ENCODE measurements at regions not wholly inside any gene's neighbourhood (a gene's known extent, or its start where the extent isn't known, plus 50 kb on each side); places are given as distances from the start of the nearest gene placed in this dataset.

DNA sequence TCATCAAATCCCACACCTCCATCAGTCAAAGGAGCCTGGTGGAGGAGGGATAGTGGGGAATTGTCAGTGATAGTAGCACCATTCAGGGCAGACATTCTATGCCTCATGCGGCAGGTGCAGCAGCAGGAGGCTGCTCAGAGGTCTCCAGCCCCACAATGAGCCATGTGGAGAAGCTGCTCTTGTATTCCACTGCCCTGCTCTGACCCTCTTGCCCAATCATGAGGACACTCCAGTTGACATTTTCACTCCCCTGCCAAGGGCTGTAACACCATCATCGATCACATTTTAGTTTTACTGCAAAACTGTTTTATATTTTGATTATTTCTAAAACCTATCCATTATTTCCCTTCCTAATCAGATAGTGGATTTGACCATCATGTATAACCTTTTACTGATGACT is 487.6 kb upstream of the KLHL29 start:
- no peak for DNase-seq (ENCODE audit: low spot score)

DNA sequence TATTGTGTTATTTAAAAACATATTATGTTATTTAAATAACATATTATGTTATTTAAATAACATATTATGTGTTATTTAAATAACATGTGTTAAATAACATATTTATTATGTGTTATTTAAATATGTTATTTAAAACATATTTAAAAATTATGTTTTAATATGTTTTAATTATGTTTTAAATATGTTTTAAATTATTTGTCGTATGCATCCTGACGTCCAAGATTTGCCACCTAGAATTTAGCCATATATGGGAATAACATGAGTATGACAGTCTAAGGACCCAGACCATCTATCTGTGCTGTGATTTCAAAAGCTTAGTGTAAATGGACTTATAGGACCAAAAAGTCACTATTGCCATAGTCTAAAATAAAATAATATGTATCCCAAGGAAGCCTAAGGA is 484.3 kb upstream of the KLHL29 start:
- no peak for DNase-seq (ENCODE audit: low spot score)

DNA sequence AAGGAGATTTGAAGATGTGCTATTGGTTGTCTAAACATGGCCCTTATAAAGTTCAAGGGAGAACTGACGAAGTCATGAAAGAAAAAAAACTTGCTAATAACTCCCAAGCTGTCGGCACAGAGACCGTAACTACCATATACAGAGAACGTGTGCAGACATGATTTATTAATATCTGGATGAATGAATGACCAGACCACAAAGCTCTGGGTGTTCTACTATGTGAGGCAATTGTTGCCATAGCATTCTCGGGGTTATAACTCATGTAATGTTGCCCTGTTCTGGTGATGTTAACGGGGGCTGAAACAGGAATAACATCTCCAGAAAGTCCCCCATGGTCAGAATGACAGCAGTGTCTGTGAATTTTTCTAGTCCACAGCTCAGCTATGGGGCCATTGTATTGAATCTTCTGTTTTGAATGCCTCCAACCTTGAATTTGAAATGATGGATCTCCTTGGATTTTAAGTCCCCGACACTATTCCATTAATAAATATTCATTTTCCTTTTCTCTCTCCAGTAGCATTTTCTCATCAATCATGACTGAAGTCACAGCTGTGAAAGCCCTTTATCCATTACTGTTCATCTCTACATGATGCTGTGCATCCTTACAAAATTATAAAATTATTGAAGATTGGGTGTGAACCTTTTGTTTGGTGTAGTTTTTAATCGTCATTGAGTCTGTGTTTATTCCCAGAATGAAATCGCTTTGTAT is 483.4 kb upstream of the KLHL29 start:
- no peak for DNase-seq (ENCODE audit: low spot score)

DNA sequence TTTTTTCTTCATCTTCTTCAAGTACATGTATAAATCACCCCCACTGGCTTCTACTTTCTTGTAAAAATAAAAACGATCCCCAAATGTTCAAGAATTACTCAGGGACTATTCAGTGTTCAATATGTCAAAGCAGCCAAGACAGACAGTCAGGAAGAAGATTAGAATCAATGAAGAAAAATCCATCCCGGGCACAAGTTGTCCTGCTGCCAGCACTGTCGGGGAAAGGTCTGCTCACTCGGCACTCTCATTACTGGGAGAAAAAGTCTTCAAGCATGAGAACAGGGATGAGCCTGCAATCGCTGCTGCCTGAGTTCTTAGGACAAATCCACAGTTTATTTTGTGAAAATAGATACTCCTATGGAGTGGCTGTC is 482.8 kb upstream of the KLHL29 start:
- no peak for DNase-seq (ENCODE audit: low spot score)

DNA sequence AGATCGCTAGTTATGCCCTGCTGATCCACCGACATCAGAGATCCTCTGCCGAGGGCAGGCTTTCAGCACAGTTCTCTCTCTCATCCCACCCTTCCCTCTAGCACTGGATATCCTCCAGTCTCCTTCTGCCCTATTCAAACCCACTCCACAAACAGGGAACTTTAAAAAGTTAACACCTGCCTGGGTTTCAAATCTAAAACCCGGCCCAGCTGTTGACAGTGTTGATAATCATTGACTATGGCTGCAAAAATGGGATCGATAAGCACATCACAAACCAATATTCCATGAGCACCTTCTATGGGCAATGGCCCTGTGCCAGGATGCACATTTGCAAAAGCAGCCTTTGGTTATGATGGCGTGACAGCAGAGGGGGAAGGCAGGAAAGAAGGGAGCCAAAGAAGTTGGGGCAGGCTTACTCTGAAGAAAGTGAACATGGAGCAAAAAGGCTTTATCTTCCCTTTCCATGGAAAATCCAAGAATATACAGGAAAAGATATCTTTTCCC is 482.3 kb upstream of the KLHL29 start:
- no peak for DNase-seq (ENCODE audit: low spot score)

DNA sequence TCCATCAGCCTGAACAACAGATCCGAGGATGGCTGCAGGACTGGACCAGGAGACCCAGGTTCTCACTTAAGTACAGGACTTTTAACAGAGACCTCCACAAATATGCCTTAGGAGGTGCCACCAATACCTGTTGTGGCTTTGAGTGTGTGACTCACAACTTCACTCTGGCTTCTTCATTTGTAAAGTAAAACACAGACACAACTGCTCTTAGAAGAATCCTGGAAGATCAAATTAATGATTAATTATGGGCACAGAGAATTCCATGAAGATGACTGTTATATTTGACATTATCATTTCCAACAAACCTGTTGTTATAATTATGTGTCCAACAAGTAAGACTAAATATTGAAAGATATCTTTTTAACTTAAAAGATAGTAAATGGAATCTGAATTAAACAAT is 481.4 kb upstream of the KLHL29 start:
- DNase-seq (ENCODE audit: low spot score) = no peak

DNA sequence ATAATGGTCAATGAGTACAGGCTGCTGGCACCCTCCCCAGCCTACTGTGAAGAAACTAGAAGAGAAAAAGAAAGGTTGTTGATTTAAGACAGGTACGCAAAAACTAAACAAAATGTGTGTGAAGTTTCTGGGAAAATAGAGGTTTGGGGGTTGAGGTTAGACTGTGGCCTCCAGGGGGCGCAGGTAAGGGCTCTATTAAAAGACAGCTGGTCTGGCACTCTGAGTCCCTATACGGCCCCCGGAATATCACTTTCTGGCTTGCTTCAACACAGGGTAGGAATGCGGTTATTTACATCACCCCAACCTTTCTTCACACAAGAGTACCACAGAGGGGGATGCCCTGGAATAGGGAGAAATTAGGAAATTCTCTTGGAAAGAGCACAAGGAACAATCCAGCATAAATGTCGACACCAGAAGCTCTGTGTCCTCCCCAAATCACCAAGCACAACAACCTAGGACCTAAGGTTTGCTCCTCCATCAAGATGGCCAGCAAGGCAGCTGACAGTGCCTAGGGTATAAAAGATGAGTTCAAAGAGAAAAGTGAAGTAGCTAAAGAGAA is 480.8 kb upstream of the KLHL29 start:
- no peak for DNase-seq (ENCODE audit: low spot score)

DNA sequence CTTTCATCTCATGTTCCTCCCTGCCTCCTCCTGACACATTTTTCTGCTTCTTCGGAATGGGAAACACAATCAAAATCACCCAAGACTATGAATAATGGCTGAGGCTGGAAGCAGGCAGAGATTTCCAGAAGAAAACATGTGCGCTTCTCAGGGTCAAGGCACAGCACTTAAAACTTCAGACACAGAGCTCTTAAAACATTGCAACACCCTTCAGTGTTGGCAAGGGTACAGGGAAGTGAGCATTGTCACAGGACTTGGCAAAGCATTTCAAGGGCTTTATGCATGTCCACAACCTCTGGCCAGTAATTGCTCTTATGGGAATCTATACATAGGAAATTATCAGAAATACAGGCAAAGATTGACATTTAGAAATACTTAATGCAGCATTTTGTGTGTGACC is 477.6 kb upstream of the KLHL29 start:
- no peak for DNase-seq (ENCODE audit: low spot score)

DNA sequence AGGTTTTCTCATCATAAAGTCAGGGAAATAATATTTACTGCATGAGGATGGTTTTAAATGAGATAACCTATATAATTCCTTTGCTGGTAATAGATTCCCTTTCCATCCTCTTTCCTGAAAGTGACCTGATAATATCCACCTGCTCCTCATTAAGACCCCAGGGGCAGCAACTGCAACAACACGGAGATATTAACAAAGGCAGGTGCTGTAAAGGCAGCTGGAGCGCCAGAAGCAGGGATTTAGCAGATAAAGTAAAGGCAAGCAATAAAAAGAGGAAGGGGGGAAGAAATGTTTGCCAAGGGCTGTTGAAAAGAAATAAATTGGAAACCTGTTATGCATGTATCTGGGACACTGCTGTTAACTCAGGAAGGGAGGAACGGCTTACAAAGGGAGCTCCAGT is 472.6 kb upstream of the KLHL29 start:
- no peak for DNase-seq (ENCODE audit: low spot score)

DNA sequence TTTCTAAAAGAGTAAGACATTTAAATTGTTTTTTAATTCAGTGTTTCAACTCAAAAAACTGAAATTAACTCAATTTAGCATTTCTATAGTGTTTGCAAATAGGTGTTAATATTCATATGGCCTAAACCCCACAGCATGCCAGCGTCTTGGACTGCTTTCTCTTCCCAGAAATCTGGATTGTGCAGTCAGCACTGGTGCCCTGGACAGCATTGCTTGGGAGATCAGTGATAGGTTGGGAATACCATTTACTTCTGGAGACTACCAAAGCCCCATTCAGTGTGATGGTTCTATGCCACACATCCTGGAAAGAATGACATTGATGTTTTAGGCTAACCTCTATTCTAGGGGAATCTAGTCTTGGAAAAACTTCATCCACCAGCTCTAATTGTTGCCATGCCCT is 455.0 kb upstream of the KLHL29 start:
- no peak for DNase-seq (ENCODE audit: low spot score)

DNA sequence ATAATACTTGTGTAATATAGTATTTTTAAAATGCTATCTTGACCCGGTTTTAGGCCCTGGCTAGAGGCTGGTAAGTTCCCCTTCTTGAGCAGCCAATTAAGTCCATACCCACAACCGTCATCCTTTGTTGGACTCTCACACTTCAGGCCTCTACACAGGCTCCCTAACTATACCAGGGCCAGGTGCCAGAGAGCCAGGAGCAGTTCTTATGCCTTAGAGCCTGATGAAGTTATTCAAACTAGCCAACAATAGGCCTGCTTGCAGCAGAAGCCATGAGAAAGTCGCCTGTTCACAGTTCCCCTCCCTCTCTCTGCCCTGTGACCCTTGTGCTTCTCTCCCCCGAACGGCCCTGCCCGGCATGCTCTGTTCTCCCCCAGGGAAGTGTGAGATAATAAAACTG is 454.2 kb upstream of the KLHL29 start:
- DNase-seq (ENCODE audit: low spot score) = no peak

DNA sequence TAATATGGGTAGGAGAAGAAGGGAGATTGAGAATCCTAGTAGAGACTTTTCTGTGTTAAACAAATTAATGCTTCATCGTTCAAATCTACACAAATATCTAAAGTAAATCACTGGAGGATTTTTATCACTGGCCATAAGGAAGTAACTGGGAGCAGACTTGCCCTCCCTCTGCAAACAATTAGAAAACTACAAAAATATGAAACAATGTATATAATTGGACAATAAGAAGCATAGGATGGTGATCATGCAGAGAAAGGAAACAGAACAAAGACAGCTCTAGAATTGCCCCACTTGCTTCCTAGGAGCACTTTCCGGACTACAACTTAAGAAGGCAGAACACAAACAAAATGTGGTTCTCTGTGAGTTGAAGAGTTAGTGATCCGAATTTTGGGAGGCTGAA is 452.7 kb upstream of the KLHL29 start:
- no peak for DNase-seq (ENCODE audit: low spot score)

DNA sequence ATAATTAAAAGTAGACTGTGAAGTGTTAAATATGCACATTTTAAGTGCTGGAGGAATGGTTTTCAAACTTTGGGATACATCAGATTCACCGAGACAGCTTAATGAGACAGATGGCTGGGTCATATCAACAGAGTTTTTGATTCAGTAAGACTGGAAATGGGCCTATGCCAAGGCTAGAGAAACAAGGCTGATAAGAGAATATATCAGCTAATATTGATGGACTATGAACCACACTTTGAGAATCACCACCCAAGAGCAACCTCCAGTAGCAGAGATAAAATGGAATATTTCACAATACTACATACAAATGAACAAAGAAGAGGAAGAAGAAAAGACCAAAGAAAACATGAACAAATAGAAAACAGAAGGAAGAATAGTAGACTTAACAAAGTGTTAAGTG is 450.2 kb upstream of the KLHL29 start:
- no peak for DNase-seq (ENCODE audit: low spot score)

DNA sequence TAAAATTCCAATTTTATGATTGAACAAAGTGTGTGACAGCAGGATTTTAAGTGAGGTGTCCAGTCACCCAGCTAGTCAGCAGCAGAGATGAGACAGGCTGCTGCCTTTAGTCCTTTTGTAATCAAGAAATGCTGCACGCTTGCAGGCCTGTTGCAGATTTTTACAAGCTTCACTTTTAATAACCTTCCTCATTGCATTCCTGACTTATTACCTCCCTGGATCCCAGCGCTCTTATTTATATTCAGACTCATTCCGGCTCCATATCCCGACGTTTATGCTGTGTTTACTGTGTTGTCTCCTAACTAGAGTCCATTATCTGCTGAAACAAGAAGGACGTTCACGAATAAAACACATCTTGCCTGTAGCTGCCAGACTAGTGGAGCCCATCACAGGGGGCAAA is 442.5 kb upstream of the KLHL29 start:
- no peak for DNase-seq (ENCODE audit: low spot score)

DNA sequence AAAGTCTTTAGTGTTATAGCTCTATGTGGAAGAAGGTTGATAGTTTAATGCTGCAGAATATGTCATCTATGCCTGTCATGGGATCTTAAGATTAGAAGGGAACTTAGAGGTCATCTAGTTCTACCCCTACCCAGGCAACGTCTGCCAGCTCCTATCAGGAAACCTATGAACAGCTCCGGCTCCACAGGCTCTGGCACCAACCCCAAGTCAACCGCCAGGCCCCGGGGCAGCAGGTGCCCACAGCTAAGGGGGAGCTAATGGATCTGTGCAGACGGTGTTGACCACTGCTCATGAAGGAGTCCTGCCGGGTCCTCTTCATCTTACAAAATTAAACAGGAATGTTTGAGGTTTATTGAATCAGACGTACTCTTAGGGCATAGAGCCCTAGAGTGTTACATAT is 440.8 kb upstream of the KLHL29 start:
- DNase-seq (ENCODE audit: low spot score) = no peak

DNA sequence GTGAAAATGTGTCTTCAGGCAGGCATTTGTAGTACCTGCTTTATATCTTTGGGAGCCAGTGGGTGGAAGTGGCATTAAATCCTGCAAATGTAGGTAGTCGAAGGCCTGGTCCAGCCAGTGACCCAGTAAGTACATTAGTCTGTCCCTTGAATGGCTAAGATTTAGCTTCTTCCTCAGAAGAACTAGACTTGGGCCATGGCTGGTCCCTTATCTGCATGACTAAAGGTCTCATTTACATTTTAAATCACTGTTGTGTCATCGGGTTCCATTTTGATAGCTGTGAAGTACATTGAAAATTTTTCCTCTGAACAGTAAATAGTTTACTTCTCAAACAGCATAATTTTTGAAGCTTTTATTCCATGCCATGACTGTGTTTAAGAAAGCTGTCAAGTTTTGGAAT is 438.4 kb upstream of the KLHL29 start:
- DNase-seq (ENCODE audit: low spot score) = no peak

DNA sequence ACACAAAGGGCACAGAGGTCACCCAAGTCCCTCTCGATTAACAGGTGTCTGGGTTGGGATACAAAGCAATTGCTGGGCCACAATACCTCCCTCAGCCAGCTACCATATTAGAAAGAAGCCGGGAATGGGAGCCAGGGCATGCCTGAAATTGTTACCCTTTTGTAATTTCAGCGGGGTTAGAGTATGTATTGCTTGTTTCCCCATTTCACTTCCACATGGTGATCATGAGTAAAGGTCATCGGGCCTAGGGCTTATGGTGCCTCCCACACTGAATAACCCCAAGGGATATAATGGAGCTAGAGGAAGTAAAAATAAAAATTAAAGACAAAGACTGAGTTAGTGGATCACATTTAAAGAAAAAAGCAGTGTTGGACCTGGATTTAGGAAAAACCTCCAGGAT is 437.2 kb upstream of the KLHL29 start:
- no peak for DNase-seq (ENCODE audit: low spot score)

DNA sequence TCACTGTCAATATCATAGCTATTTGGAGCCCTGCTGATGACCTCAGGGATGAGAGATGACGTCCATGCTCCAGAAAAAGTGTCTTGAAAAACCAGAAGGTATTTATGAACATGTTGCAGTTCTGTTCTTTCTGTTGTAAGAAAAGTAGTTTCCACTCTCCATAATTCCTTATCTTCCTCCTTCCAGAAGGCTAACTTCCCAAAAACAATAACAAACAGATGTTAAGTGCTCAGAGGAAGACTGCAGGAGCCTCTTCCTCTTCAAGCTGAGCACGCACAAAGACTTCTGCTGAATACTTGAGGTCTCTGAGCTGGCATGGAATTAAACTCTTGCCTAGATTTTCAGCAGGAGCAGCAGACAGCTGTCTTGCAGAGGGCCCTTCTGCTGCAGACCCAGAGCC is 434.5 kb upstream of the KLHL29 start:
- DNase-seq (ENCODE audit: low spot score) = no peak

DNA sequence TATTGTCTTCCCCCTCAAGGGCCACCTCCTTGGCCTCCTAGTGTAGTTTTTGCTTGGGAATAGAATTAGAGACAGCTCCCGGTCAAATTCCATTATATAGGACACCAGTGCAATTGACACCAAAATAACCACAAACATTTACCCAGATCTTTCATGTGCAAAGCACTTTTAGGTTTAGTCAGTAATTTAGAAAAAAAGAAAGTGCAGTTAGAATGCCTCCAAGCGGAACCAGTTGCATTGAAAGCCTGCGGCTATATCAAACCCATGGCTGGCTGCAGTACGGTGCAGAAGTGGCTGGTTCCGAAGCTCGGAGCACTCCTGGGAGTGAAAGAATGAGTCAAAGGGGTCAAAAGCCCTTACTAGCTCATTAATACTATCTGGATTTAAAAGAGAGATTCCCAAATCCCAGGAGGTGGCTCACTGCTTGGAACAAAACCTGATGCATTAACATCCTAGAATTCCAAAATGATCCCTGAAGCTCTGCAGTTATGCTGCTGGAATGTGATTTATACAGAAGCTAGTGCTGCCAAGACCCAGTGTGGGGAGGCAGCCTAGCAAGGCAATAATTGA is 432.2 kb upstream of the KLHL29 start:
- DNase-seq (ENCODE audit: low spot score) = no peak

DNA sequence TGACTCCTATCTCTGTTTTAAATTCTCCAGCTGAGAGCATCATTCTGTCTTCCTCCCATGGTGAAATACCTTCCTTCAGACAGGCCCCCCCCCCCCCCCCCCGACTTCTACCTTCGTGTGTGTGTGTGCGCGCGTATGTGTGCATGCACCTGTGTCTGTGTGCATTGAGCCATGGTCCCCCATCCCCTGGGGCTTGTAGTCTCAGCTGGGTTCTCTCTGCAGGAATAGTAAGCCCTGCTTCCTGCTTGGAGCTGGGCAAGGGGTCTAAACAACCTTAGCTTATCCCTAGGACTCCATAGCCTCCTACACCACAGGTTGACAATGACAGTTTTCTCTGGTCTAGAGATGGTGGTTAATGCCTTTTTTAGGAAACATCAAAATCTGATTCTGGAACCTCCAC is 427.5 kb upstream of the KLHL29 start:
- DNase-seq (ENCODE audit: low spot score) = no peak

DNA sequence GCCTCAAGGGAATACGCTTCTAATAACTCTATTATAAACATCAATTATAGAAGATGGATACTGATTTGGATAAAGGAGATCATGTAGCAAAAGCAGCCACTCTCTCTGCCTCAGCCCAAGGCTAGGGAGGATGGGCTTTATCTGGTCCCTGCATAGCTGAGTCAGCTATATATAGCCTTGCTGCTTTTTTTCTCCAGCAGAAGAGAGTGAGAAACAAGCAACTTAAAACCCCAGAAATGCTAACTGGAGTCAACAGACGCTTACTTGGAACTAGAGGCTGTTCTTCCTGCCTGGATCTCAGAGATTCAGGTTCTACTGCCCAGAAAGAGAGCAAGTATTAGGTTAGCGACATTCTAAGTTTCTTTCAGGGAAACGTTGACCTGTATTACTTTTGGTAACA is 426.7 kb upstream of the KLHL29 start:
- no peak for DNase-seq (ENCODE audit: low spot score)

DNA sequence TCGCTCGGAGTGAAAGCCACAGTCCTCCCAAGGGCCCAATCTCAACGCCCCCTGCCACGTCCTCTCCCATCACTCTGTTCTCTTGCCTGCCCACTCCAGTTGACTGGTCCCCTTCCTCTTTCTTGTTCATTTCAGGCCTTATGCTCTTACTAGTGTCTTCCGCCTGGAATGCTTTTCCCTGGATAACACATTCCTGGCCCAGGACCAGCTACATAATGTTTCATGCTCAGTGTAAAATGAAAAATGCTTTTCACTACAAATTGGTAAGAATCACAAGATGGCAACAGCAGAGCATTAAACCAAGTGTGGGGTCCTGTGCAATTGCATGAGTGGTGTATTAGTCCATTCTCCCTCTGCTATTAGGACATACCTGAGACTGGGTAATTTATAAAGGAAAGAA is 417.2 kb upstream of the KLHL29 start:
- no peak for DNase-seq (ENCODE audit: low spot score)

DNA sequence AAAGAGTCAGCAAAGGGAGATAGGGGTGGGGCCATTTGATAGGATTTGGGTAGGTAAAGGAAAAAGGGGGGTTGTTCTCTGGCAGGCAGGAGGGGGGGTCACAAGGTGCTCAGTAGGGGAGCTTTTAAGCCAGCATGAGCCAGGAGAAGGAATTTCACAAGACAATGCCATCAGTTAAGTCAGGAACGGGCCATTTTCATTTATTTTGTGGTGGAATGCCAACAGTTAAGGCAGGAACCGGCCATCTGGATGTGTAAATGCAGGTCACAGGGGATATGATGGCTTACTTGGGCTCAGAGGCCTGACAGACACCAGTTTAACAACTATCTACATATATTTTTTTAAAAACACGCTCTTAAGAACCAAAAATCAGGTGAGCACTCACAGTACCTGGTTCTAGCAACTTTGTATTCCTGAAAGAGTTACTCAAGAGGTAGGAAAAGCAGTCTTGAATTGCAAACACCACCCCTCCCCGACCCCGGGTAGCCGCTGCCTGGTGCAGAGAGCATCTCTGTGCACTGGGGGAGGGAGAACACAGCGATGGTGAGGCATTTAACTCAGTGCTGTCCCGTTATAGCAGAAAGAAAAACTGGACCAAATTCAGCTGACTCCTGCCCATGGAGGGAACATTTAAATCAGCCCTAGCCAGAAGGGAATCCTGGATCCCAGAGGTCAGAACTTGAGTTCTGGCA is 414.5 kb upstream of the KLHL29 start:
- DNase-seq (ENCODE audit: low spot score) = no peak
